OCI-LY7 (cell line): ENCODE measurements at regions not wholly inside any gene's neighbourhood (a gene's known extent, or its start where the extent isn't known, plus 50 kb on each side); places are given as distances from the start of the nearest gene placed in this dataset.

ENCODE experiments used
- CTCF ChIP-seq: fragments of 200-600 bp; sonication (generic); conservative IDR thresholded peaks from 2 replicates; pipeline ENCODE4 v1.5.1; 2014; ENCODE audit warnings: mild to moderate bottlenecking, antibody characterized with exemption, low read length, moderate library complexity, mixed read lengths
- EZH2phosphoT487 ChIP-seq: fragments of 200-600 bp; sonication (generic); IDR thresholded peaks from 2 replicates; pipeline ENCODE4 v1.6.1; 2018; ENCODE audit warnings: low read depth, borderline replicate concordance, mild to moderate bottlenecking, mixed run types, antibody characterized with exemption, low read length, moderate library complexity, mixed read lengths

- no peak for TF ChIP-seq CTCF
- TF ChIP-seq EZH2phosphoT487 = no peak
Measured at GRCh38 chr18:67650686-67651385, 134.3 kb upstream of the DSEL start.
